ENCODE measurements at regions not wholly inside any gene's neighbourhood (a gene's known extent, or its start where the extent isn't known, plus 50 kb on each side); places are given as distances from the start of the nearest gene placed in this dataset.

DNA sequence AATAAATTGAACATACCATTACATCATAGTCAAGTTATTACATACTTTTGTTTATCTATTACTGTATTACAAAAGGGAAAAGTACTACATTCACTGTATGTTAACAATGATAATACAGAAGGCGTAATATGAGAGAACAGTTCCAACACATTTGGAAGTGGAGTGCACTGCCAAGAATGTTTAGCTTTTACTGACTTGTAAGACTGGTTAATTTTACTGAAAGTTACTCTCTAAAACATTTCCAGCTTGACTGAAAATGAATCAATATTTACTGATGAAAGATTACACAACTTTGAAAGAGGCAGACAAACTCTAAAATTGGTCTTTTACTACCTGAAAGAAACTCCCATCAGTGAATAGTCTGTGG lies 728.5 kb downstream of the FSCB start:
- H3K9ac ChIP-seq (ENCODE audit: insufficient read depth, low read depth, low read length) = peak overlapping the region; percentile 72
- H3K27ac ChIP-seq (ENCODE audit: extremely low read length, insufficient read depth, low read length) = peak overlapping the region; percentile 99
- intact Hi-C loops (cut with micrococcal nuclease; ENCODE audit: unreplicated experiment) (no loop called here), in situ Hi-C loops (cut with HindIII; ENCODE audit: extremely low pct_ligation_motif_present, low pct_unique_long_range_greater_than_20kb) (loop anchor here (25.0 kb wide), 1 partner anchor 141 kb away; no protein-coding TSS in a partner anchor)
- FAIRE-seq (peak; percentile 8), ATAC-seq (peak; percentile 12), DNase-seq (ENCODE audit: low spot score) (peak; percentile 58)
- POLR2A ChIA-PET = interaction anchor here (1.3 to 2.4 kb wide), 2 partner anchors 9 to 14 kb away, joined by 5 to 7 read pairs; no protein-coding TSS in a partner anchor
- H3K9me3 ChIP-seq (ENCODE audit: low read length) = peaks cover 28% of the 10 kb centered on the region
- H3K27me3 ChIP-seq (ENCODE audit: control insufficient read depth in 1 of 2, insufficient read depth in 2 of 2, low read length in 2 of 2) = no peaks in the 10 kb centered on the region
- H3K36me3 ChIP-seq (replicated peaks in 1 of 2; ENCODE audit: control insufficient read depth in 1 of 2, insufficient read depth in 2 of 2, low read length in 2 of 2) = no peaks in the 10 kb centered on the region
- H2AFZ ChIP-seq (ENCODE audit: low read length) = peak overlapping the region; percentile 70
- BruUV-seq (replicated peaks) = no TSS peak
- peak overlapping the region; percentile 78 for H3K4me2 ChIP-seq (ENCODE audit: low read depth, low read length)
- 3% methylated on average over 1 of the region's 1 CpG for WGBS (ENCODE audit: low lambda C conversion rate)
- peaks cover 69% of the 10 kb centered on the region for H3K4me1 ChIP-seq (ENCODE audit: insufficient read depth, low read length)
- peak overlapping the region in 2 of 3 experiments; percentile 43 to 56; a peak in 3 of 6 replicates for H3K4me3 ChIP-seq (replicated peaks in 1 of 3; ENCODE audit: insufficient read depth in 1 of 3, low read depth in 2 of 3, low read length in 3 of 3)
- no peaks in the 10 kb centered on the region for H3K79me2 ChIP-seq (ENCODE audit: insufficient read depth, low read length)
- no peaks in the 10 kb centered on the region for H4K20me1 ChIP-seq (ENCODE audit: insufficient read depth, low read length)
- CTCF ChIA-PET (ENCODE audit: low intra/inter-chr PET ratio, low total read pairs) = no interaction called here
- TF ChIP-seq, protein P1, sequence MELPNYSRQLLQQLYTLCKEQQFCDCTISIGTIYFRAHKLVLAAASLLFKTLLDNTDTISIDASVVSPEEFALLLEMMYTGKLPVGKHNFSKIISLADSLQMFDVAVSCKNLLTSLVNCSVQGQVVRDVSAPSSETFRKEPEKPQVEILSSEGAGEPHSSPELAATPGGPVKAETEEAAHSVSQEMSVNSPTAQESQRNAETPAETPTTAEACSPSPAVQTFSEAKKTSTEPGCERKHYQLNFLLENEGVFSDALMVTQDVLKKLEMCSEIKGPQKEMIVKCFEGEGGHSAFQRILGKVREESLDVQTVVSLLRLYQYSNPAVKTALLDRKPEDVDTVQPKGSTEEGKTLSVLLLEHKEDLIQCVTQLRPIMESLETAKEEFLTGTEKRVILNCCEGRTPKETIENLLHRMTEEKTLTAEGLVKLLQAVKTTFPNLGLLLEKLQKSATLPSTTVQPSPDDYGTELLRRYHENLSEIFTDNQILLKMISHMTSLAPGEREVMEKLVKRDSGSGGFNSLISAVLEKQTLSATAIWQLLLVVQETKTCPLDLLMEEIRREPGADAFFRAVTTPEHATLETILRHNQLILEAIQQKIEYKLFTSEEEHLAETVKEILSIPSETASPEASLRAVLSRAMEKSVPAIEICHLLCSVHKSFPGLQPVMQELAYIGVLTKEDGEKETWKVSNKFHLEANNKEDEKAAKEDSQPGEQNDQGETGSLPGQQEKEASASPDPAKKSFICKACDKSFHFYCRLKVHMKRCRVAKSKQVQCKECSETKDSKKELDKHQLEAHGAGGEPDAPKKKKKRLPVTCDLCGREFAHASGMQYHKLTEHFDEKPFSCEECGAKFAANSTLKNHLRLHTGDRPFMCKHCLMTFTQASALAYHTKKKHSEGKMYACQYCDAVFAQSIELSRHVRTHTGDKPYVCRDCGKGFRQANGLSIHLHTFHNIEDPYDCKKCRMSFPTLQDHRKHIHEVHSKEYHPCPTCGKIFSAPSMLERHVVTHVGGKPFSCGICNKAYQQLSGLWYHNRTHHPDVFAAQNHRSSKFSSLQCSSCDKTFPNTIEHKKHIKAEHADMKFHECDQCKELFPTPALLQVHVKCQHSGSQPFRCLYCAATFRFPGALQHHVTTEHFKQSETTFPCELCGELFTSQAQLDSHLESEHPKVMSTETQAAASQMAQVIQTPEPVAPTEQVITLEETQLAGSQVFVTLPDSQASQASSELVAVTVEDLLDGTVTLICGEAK (IDR thresholded peaks at IDR 0.05) = no peak
- TF ChIP-seq, protein P1 (CRISPR knock-in tag; IDR thresholded peaks at IDR 0.05) = no peak
- TF ChIP-seq SALL1 (CRISPR knock-in tag; IDR thresholded peaks at IDR 0.05) (no peak), CEBPB (IDR thresholded peaks at IDR 0.05; ENCODE audit: borderline replicate concordance, low read depth, low read length) (peak; percentile 75; the same call in 1 of the 2 replicates), CREB1 (IDR thresholded peaks at IDR 0.05) (no peak), CREB1 (CRISPR knock-in tag; IDR thresholded peaks at IDR 0.05) (no peak), BCL6 (CRISPR knock-in tag; IDR thresholded peaks at IDR 0.05) (peak; percentile 57; the same call in 1 of the 2 replicates), FOXA1 (IDR thresholded peaks at IDR 0.05) (no peak), FOXA1 (CRISPR knock-in tag; IDR thresholded peaks at IDR 0.05) (peak; percentile 67), SOX5 (CRISPR knock-in tag; IDR thresholded peaks at IDR 0.05; ENCODE audit: borderline replicate concordance) (peak; percentile 14; the same call in 1 of the 2 replicates), FOXP1 (IDR thresholded peaks at IDR 0.05) (no peak), FOXP1 (CRISPR knock-in tag; IDR thresholded peaks at IDR 0.05) (no peak), KLF16 (CRISPR knock-in tag; IDR thresholded peaks at IDR 0.05) (peak in 1 of 2 experiments; percentile 12; a peak in 1 of 4 replicates), SIX1 (CRISPR knock-in tag; IDR thresholded peaks at IDR 0.05; ENCODE audit: borderline replicate concordance) (peak; percentile 38; the same call in 1 of the 2 replicates), SKI (IDR thresholded peaks at IDR 0.05; ENCODE audit: partially characterized antibody) (peak; percentile 7), TARDBP (CRISPR knock-in tag; IDR thresholded peaks at IDR 0.05) (0 out of 2 replicates have a peak, but pooled peaks have one; percentile 12), ATF7 (IDR thresholded peaks at IDR 0.05) (0 out of 2 replicates have a peak, but pooled peaks have one; percentile 27), ATF7 (CRISPR knock-in tag; IDR thresholded peaks at IDR 0.05) (no peak), EED (CRISPR knock-in tag; IDR thresholded peaks at IDR 0.05) (no peak), TBL1XR1 (IDR thresholded peaks at IDR 0.05; ENCODE audit: borderline replicate concordance, low read length, partially characterized antibody) (no peak), ZNF816 (CRISPR knock-in tag; IDR thresholded peaks at IDR 0.05; ENCODE audit: borderline replicate concordance) (peak; percentile 59; the same call in 1 of the 2 replicates)
